GM23338 (cell line): ENCODE measurements at regions not wholly inside any gene's neighbourhood (a gene's known extent, or its start where the extent isn't known, plus 50 kb on each side); places are given as distances from the start of the nearest gene placed in this dataset.

ENCODE experiments used
- ATAC-seq: fragments of 200-7000 bp; cut with Tn5 transposase; 3 replicates; pipeline ENCODE4 v1.9.1; 2020
- DNase-seq: peaks from one replicate; pipeline ENCODE4 v3.0.0-alpha.2; 2015; ENCODE audit warnings: low spot score
- H2AFZ ChIP-seq: fragments of 200-600 bp; sonication (generic); 2 replicates; pipeline ENCODE4 v1.8.0; 2016; ENCODE audit warnings: antibody characterized with exemption, mild to moderate bottlenecking, moderate library complexity
- H3F3A ChIP-seq: fragments of 200-600 bp; sonication (generic); replicated peaks from 2 replicates; pipeline ENCODE4 v1.8.0; 2017; ENCODE audit warnings: antibody characterized with exemption, mixed run types, low read depth
- H3K27ac ChIP-seq: fragments of 200-600 bp; sonication (generic); 2 replicates; pipeline ENCODE4 v1.6.1; 2016; ENCODE audit warnings: low read depth
- H3K27me3 ChIP-seq: fragments of 200-600 bp; sonication (generic); 2 replicates; pipeline ENCODE4 v1.8.0; 2016; ENCODE audit warnings: mild to moderate bottlenecking, mixed run types, moderate library complexity; ENCODE audit not compliant: insufficient read depth
- H3K36me3 ChIP-seq: fragments of 200-600 bp; sonication (generic); 2 replicates; pipeline ENCODE4 v1.8.0; 2016; ENCODE audit warnings: mild to moderate bottlenecking; ENCODE audit not compliant: insufficient read depth
- H3K4me1 ChIP-seq: fragments of 200-600 bp; sonication (generic); 2 replicates; pipeline ENCODE4 v1.8.0; 2016; ENCODE audit warnings: mild to moderate bottlenecking, moderate library complexity; ENCODE audit not compliant: insufficient read depth
- H3K4me2 ChIP-seq: fragments of 200-600 bp; sonication (generic); 2 replicates; pipeline ENCODE4 v1.7.1; 2017; ENCODE audit warnings: mixed run types
- H3K4me3 ChIP-seq: fragments of 200-600 bp; sonication (generic); 2 replicates; pipeline ENCODE4 v1.6.1; 2016; ENCODE audit warnings: mixed run types
- H3K79me2 ChIP-seq: fragments of 200-600 bp; sonication (generic); replicated peaks from 2 replicates; pipeline ENCODE4 v1.8.0; 2017; ENCODE audit warnings: mild to moderate bottlenecking; ENCODE audit not compliant: insufficient read depth
- H3K9me2 ChIP-seq: fragments of 200-600 bp; sonication (generic); 2 replicates; pipeline ENCODE4 v1.8.0; 2017; ENCODE audit not compliant: insufficient read depth
- H4K20me1 ChIP-seq: fragments of 200-600 bp; sonication (generic); replicated peaks from 2 replicates; pipeline ENCODE4 v1.8.0; 2017; ENCODE audit warnings: mild to moderate bottlenecking; ENCODE audit not compliant: insufficient read depth
- H3K27ac Mint-ChIP-seq: 2 replicates; pipeline ENCODE4 v1.8.0; 2020; ENCODE audit warnings: inconsistent platforms, mild to moderate bottlenecking, moderate library complexity, mixed read lengths
- H3K27me3 Mint-ChIP-seq: 3 replicates; pipeline ENCODE4 v1.8.0; 2022; ENCODE audit warnings: low read depth, mild to moderate bottlenecking, moderate library complexity, mixed read lengths, inconsistent platforms; ENCODE audit not compliant: insufficient read depth, poor library complexity
- H3K36me3 Mint-ChIP-seq: 3 replicates; pipeline ENCODE4 v1.8.0; 2021; ENCODE audit warnings: low read depth, mild to moderate bottlenecking, inconsistent platforms, moderate library complexity, mixed read lengths
- H3K4me1 Mint-ChIP-seq: 3 replicates; pipeline ENCODE4 v1.8.0; 2020; ENCODE audit warnings: mild to moderate bottlenecking, inconsistent platforms, mixed read lengths
- H3K4me3 Mint-ChIP-seq: 3 replicates; pipeline ENCODE4 v1.8.0; 2021; ENCODE audit warnings: moderate library complexity, mild to moderate bottlenecking, inconsistent platforms, mixed read lengths
- H3K9me3 Mint-ChIP-seq: 3 replicates; pipeline ENCODE4 v1.8.0; 2020; ENCODE audit warnings: moderate library complexity, mild to moderate bottlenecking, inconsistent platforms, mixed read lengths
- CREB1 ChIP-seq: fragments of 250-450 bp; sonication (Bioruptor Pico); IDR thresholded peaks from 2 replicates; pipeline ENCODE4 v1.5.0; 2020; ENCODE audit warnings: low read depth, mild to moderate bottlenecking, moderate library complexity
- CTCF ChIP-seq, 2 experiments: fragments of 200-600 bp in 1 of 2; sonication (generic) in 1 of 2; conservative IDR thresholded peaks; 2 replicates each; pipeline versions ENCODE4 v1.5.1 to v1.6.1; 2016 to 2017; ENCODE audit warnings: antibody characterized with exemption in 2 of 2, low read depth in 2 of 2, mild to moderate bottlenecking in 2 of 2, moderate library complexity in 1 of 2
- ETS1 ChIP-seq: IDR thresholded peaks from 2 replicates; pipeline ENCODE4 v1.6.1; 2016; ENCODE audit warnings: antibody characterized with exemption
- EZH2 ChIP-seq: fragments of 200-600 bp; sonication (generic); IDR thresholded peaks from one replicate; pipeline ENCODE4 v1.8.0; 2017; ENCODE audit warnings: antibody characterized with exemption, mild to moderate bottlenecking, low read depth; ENCODE audit not compliant: unreplicated experiment
- EZH2phosphoT487 ChIP-seq: fragments of 200-600 bp; sonication (generic); IDR thresholded peaks from one replicate; pipeline ENCODE4 v1.8.1; 2018; ENCODE audit warnings: antibody characterized with exemption; ENCODE audit not compliant: unreplicated experiment
- JUNB ChIP-seq: IDR thresholded peaks from one replicate; pipeline ENCODE4 v1.6.1; 2016; ENCODE audit warnings: antibody characterized with exemption; ENCODE audit not compliant: unreplicated experiment
- NANOG ChIP-seq: IDR thresholded peaks from 2 replicates; pipeline ENCODE4 v1.6.1; 2016; ENCODE audit warnings: antibody characterized with exemption, borderline replicate concordance
- REST ChIP-seq: IDR thresholded peaks from one replicate; pipeline ENCODE4 v1.6.1; 2018; ENCODE audit warnings: antibody characterized with exemption; ENCODE audit not compliant: unreplicated experiment
- STAT1 ChIP-seq: IDR thresholded peaks from one replicate; pipeline ENCODE4 v1.6.1; 2016; ENCODE audit warnings: antibody characterized with exemption; ENCODE audit not compliant: unreplicated experiment
- ZNF114 ChIP-seq: fragments of 250-450 bp; sonication (Bioruptor Pico); IDR thresholded peaks from 2 replicates; pipeline ENCODE4 v1.5.0; 2020; ENCODE audit warnings: mild to moderate bottlenecking, moderate library complexity
- ZNF462 ChIP-seq: fragments of 250-450 bp; sonication (Bioruptor Pico); IDR thresholded peaks from 2 replicates; pipeline ENCODE4 v1.5.0; 2020; ENCODE audit warnings: mild to moderate bottlenecking, moderate library complexity

- no peak for TF ChIP-seq ZNF462 (CRISPR knock-in tag)
- no peak for TF ChIP-seq ETS1
- no peak for TF ChIP-seq CREB1
- TF ChIP-seq CTCF (conservative IDR thresholded peaks at IDR 0.05; ENCODE audit: low read depth in 2 of 2), result no peak
- TF ChIP-seq JUNB, result no peak
- TF ChIP-seq ZNF114, result no peak
- TF ChIP-seq NANOG, result no peak
- no peak for TF ChIP-seq STAT1
- no peak for TF ChIP-seq EZH2phosphoT487
- TF ChIP-seq REST, result no peak
- no peak for TF ChIP-seq EZH2
- Histone ChIP-seq H3K9me2 (0 out of 2 replicates have a peak, but pooled peaks cover 3% of the 10 kb centered on the region), H3K27ac (no peak overlapping the region), H3K4me2 (no peak overlapping the region), H3K79me2 (no peaks in the 10 kb centered on the region), H3K27me3 (no peaks in the 10 kb centered on the region), H3F3A (no peaks in the 10 kb centered on the region), H3K4me3 (no peak overlapping the region), H3K36me3 (no peaks in the 10 kb centered on the region), H2AFZ (peak overlapping the region; percentile 14), H3K4me1 (no peaks in the 10 kb centered on the region), H4K20me1 (no peaks in the 10 kb centered on the region)
- no peaks in the 10 kb centered on the region for H3K9me3 Mint-ChIP-seq
- no peaks in the 10 kb centered on the region for H3K4me1 Mint-ChIP-seq
- H3K27ac Mint-ChIP-seq, result no peak overlapping the region
- DNase-seq, result no peak
- H3K36me3 Mint-ChIP-seq, result no peaks in the 10 kb centered on the region
- H3K27me3 Mint-ChIP-seq, result no peaks in the 10 kb centered on the region
- no peak for ATAC-seq
- no peak overlapping the region for H3K4me3 Mint-ChIP-seq
Measured at GRCh38 chr1:198943484-198944187, 304.8 kb downstream of the PTPRC start.
